HG03342 (cell line): ENCODE measurements at regions not wholly inside any gene's neighbourhood (a gene's known extent, or its start where the extent isn't known, plus 50 kb on each side); places are given as distances from the start of the nearest gene placed in this dataset.

Source experiments
- ATAC-seq: cut with Tn5 transposase; IDR thresholded peaks from one replicate; pipeline ENCODE4 v1.9.1; 2021; ENCODE audit warnings: mild to moderate bottlenecking, moderate library complexity; ENCODE audit not compliant: unreplicated experiment

DNA sequence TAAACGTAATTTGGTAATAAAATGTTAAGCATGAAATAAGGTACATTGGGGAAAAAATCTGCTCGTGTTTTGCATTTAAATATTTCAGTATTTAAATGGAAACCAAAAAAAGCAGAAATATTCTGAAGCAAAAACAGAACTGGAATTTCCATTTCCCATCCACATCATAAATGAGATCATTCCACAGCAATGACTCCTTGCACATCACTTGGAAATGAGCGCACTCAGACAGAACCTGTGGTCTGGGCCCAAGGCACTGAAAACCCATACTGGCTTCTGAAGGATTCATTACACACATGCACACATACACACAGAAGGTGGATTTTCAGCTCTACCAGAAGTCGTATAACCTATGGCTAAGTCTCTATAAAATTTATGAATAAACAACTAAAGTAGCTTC is 174.8 kb downstream of the IBTK start:
- no peak for ATAC-seq

DNA sequence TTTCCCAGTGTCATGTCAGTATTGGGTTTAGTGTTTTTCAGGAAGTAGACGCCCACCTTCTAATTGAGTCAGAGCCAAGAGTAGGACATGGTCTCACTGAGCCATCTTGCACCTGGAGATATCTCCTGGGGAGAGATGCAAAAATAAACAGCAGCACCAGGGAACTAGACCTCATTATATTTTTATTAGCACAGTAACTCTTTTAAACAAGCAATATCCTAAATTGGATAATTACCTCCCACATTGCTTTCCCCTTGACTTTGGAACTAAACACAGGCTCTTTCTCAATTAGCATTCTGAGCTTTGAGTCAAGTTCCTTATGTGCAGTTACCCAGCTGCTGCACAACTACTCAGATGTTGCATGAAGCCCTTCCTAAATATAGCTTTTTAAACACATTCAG is 175.4 kb downstream of the IBTK start:
- no peak for ATAC-seq

DNA sequence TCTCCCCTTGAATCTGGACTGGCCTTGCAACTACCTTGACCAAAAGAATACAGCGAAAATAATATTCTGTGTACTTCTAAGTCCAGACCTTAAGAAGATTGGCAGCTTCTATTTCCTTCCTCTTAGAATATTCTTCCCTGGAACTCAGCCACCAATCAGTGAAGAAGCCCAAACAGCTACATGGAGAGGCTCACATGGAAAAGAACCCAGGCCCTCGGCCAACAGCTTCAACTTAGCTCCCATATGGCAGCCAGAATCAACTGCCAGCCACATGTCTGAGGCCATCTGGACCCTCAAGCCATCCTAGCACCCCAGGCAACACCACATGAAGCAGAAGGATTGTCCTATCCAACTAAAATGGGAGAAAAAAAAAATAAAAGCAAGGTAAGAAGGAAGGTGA is 178.8 kb downstream of the IBTK start:
- no peak for ATAC-seq

DNA sequence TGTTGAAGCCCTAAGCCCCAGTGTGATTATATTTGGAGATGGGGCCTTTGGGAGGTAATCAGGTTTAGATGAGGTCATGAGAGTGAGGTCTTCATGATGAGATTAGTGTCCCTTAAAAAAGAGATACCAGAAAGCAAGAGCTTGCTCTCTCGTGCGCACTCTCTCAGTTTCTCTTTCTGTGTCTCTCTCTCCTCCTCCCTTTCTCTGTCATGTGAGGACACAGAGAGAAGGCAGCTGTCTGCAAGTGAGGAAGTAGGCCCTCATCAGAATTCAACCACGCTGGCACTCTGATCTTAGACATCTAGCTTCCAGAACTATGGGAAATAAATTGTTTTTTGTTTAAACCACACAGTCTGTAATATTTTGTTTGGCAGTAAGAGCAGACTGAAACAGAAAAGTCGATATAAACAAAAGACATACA is 180.5 kb downstream of the IBTK start:
- peak; percentile 99 for ATAC-seq

DNA sequence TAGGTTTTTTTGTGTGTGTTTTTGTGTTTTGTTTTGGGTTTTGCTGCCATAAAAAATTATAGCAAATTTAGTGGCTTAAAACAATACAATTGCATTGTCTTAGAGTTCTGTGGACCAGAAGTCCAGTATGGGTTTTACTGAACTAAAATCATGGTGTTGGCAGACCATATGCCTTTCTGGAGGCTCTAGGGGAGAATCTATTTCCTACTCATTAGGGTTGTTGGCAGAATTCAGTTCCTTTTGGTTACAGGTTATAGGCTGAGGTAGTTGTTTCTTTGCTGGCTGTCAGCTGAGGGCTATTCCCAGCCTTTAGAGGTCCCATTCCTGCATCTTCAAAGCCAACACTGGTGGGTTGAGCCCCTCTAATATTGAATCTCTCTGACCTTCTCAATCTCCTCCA is 181.3 kb downstream of the IBTK start:
- no peak for ATAC-seq

DNA sequence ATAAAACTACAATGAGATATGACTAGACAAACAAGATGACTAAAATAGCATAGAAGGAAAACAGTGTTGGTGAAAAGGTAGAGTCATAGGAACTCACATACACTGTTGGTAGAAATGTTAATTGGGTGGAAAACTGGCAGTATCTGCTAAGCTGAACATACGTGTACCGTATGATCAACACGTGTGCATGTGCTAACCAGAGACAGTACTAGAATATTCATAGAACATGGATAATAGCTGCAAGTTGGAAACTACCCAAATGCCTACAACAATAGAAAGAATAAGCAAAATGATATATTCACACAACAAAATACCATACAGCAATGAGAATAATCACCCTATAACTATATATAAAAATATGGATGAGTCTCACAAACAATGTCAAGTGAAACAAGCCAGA is 184.0 kb downstream of the IBTK start:
- no peak for ATAC-seq

DNA sequence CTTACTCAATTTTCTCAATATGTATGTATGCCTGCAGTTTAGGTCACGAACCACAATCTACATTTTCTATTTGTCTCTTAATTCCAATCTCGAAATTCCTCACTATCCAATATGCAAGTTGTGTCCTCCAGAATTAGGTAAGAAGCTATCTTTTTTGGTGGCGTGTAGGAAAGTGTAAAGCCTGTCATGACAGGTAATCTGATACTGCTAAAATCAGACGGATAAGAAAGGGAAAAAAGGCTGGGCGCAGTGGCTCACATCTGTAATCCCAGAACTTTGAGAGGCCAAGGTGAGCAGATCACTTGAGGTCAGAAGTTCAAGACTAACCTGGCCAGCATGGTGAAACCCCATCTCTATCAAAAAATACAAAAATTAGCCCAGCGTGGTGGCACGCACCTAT is 185.3 kb downstream of the IBTK start:
- no peak for ATAC-seq

DNA sequence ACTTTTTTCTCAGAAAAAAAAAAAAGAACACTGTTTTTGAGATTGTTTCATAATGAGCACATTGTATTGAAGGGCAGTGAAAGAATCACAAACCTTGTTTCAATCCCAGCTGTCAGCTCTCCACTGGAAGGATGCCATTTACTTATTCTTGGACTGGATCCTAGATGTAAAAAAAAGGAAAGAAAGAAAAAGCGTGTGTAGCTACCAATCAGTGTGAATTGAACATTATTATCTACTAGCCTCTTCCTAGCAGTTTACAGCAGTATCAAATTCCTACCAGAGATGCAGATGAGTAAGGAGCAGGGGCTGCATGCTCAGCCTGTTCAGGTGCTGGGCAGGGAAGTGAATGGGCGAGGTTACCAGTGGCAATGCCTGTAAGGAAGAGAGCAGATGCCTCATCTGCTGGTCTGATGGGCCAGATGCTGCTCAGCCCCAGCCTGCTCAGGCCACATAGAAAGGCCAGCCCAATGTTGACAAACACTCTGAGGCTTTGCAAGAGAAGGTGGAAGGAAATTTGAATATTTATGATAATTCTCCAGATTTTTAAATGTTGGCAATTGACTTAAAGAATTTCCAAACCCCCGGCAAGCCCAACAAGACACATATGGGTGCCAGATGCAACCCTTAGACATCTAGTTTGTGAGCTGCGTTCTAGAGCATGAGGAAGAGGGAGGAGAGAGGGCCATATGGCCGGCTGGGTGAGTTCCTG is 189.5 kb downstream of the IBTK start:
- ATAC-seq: no peak

DNA sequence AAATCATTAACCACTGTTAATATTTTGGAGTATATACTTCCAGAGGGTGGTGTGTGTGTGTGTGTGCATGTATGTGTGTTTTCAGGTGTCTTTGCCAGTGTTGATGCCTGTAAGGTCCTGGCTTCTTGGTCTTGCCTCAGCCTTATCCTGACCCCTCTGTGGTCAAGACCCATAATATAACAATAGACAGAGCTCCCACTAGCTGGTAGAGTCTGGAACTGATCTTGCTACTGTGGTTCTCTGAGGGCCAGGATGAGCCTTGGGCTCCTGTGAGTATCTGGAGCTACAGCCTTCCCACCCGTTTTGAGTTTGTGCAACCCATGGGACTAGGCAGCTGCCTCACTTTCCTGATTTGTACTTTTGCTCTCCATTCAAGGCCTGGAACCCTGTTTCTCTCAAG is 191.0 kb downstream of the IBTK start:
- ATAC-seq: no peak

DNA sequence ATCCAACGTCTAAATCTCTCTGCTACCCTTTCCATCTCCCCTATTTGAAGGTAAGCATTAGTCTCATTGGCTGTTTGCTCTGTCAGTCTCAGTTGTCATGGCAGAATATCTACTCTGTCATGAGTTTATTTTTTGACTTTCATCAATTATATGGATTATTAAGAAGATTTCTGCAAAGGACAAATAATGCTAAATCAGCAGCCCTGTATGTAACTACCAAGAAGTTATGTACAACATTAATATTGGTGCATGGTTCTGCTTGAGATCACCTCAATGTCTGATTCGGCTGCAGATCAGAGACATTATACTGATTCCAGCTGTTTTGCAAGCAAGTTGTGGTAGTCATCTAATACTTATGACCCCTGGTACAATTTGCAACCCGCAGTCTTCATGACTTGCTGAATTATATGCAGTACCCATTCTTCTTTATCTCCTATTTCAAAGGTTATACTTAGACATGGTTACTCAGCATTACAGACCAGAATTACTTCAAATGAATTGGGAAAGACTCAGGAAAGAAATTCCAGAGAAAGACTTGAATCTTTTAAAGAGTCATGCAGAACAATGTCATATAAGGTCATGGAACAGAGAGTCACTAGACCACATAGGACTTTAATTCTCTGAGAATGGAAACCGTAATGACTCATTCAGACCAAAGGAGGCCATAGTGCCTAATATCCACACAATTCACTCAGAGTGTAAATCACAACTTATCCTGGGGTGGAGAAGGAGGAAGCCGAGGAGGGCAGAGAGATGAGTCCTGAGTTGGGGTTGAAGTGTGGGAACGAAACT is 201.4 kb downstream of the IBTK start:
- ATAC-seq: no peak

DNA sequence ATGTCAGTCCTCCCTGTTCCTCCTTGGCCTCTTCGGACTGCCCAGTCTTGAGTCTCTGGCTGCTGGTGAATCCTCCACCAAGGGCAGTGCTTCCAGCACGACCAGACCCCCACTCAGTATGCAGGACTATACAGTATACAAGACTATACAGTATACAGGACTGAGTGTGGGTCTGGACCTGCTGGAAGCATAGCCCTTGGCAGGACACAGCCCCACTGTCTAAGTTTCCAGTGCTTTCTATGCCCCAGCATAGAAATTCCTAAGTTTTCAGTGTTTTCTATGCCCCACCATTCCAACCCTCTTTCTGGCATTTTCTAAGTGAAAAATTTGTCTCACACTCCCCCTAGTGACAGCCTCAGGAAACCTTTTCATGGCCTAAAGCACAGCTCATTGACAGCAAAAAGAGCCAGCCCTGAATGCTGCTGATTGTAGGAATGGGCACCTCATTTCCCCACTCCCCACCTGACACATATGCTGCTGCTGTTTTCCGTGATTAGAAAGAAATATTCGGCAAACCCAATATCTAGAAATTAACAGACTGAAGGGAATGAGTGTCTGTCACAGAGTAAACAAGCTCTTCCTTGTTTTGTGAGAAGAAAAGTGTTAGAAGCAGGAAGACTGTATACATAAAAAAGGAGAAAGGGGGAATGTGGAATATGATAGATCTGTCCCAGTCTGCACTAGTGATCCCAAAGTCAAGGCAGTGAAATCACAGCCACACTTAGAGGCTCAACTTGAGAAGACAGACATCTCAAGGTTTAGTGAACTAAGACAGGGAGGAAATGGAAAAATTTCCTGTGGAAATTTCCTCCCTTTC is 206.9 kb downstream of the IBTK start:
- peak; percentile 92 for ATAC-seq

DNA sequence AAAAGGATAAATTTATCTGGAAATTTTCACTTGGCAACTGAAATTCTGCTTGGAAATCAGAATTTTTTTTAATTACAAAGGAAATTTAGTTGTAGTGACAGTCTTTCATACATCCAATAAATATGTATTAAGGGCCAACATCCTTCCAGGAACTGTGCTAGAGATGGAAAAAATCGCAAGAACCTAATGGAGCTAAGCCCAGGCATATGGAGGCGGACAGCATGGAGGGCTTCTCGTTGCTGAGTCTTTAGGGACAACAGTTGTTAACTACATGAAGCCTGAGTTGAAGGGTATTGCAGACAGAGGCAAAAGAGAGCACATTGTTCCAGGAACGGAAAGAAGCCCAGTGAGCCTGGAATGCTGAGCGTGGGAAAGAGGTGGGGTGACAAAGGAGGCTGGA is 208.9 kb downstream of the IBTK start:
- ATAC-seq: no peak

DNA sequence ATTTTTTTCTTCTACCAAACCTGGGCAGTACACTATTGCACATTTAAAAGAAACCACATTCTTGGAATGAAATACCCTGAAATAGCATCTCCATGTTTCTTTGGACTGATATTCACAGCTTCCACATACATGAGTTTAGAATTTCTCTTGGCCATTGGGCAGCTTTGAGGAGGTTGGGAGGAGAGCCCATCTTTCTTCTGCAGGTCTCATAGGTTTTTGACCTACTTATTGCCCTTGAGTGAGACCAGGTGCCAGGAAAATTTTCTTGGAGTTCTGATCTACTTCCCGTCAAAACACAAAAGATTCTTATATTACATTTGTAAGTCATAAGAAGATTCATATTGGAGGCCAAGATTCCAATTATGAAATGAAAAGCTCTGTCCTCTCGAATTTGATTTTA is 212.0 kb downstream of the IBTK start:
- ATAC-seq: no peak

DNA sequence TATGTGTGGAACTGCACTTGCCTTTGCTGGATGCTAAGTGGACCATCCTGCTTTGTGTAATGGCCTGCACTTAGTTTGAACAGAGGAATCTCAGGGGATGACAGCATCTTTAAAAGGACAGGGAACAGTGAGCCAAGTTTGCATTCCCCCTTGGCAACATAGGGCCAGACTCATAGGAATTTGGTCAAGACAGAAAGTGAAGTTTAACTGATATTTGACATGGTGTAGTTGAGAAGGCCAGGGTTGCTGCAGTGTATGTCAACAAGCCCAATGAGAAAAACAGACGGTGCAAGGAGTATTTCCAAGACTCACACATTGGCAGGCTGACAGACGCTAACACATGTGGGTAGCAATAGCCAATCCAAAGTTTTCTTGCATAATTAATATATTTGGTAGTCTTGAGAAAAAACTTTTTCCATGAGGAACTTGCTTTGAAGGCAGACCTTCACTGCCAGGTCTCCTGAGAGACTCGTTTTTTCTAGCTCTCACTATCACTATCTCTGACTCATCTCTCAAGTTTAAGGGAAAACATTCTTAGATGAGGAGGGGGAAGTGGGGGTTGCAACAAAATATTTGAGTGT is 213.8 kb downstream of the IBTK start:
- ATAC-seq: no peak

DNA sequence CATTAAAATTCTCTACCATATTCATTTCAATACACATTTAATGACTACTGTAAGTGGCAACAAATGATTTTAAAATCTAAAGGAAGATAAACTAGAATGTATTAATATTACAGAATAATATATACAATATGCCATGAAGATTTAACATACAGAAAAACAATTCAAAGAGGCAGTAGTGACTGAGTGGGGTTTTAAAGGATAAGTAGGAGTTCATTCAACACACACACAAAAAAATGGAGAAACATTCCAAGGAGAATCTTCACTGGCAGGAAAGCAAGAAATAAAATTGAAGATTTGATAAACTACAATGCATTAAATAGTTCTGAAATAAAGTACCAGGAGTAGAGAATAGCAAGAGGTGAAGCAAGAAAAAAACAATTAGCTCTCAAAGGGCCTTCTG is 215.1 kb downstream of the IBTK start:
- no peak for ATAC-seq

DNA sequence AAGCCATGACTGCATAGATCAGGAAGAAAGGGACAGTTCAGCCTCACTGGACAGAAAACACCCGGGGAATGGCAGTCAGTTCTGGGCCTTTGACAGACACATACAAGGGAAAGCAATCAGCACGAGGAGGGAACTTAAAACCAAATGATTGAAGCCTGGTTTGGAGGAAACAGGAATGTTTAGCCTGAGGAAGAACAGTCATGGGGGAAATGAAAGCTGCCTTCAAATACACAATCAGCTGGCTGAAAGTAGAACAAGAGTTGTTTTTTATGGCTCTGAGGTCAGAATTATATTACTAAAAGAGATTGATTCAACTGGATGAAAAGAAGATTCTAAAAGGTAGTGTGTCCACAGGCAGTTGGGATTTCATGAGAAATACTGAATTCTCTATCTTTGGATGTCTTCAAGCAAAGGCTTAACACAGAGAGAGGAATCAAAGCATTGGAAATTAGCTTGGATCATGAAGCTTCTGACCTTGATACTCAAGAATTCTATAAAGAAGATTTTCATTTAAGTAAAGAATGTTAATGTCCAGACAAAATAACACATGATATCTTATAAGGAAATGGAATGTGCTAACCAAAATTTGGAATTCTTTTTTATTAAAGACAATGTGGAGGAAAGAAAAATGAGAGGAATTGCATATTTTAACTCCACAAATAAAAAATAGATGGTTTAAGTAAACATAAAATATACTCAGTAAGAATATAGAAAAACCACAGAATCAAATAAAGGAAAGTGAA is 216.6 kb downstream of the IBTK start:
- no peak for ATAC-seq

DNA sequence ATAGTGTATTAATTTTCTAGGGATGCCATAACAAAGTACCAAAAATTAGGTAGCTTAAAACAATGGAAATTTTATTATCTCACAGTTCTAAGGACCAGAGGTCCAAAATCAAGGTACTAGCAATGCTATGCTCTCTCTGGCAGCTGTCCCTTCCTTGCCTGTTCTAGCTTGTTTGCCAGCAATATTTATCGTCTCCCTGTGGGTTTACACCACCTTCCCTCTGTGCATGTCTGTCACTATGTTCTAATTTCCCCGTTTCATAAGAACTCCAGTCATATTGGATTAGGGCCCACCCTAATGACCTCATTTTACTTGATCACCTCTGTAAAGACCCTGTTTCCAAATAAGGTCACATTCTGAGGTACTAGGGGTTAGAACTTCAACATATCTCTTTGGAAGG is 217.2 kb downstream of the IBTK start:
- ATAC-seq: no peak

DNA sequence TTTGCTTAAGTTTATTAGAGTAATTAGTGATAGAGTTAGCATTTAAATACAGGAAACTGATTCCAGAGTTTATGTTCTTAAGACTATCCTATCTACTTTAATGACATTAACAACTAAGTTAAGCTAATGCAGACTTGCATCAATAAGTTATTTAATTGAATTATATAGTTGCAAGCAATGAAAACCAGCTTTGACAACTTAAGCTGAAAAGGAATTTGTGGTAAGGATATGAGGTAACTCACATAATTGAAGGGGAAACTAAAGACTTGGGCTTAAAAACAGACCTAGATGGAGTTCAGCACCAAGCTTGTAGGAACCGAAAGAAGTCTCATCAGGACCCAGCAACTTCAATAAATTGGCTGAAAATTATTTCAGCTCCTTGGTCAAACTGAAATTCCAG is 222.3 kb downstream of the IBTK start:
- ATAC-seq: no peak

DNA sequence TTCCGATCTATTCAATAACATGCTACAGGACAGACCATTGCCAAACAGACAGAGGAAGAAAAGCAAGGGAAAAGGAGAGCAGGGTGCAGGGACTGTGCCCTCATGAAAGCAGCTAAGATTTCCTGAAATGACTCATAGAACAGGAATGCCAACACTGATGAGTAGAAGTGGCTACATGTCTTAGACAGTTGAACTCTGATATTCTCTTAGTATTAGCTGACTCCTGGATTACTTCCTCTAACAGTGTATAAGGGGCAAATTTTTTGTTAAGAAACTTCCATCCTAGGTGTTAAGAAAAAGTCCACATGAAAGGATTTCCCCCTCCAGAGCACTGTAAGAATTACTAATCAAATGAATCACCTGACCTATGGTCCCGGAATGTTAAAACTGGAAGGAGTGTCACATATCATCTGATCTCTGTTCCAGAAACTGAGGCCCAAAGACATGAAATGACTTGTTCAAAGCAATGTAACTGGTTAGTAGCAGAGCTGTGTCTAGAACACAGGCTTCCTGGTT is 224.9 kb downstream of the IBTK start:
- ATAC-seq: no peak

DNA sequence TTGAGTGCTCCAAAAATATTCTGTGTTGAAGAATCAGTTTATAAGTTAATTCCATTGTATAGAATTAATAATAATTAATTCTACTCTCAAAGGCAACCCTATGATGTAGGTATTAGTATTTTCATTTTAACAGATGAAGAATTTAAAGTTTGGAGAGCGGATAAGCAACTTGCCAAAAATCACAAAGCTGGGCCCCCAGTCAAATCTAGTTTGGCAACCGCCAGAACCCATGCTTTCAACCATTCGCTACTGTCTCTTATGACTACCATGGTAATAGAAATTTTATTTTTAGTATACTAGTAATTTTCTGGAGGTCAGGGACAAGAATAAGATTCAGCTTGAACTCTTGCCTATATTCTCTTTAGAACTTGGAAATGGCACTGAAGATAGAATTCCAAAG is 229.8 kb downstream of the IBTK start:
- no peak for ATAC-seq

DNA sequence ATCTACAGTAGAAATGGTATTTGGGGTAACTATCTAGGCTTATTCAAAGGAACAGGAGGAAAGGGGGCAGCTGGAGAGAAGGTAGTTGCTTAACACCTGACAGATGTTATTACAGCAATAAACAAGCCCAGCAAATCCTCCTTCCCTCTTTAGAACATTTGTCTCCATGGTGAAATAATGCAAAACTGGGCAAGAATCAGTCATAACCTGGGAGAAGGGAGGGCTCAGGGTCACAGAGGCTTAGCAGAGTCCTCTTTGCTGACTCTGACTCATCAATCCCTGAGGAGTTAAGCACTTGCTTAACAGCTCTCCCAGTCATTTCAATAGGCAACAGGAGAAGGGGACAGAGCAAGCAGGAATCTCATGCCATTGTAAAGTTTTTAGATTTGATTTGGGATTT is 230.3 kb downstream of the IBTK start:
- ATAC-seq: no peak
